Spleen (tissue), 7 donors: ENCODE measurements at regions not wholly inside any gene's neighbourhood (a gene's known extent, or its start where the extent isn't known, plus 50 kb on each side); places are given as distances from the start of the nearest gene placed in this dataset.

Experiments used
- POLR2A ChIP-seq, 3 donors: fragments of 450-650 bp; IDR thresholded peaks; one replicate each; pipeline ENCODE4 v1.5.1; 2017; ENCODE audit warnings: antibody characterized with exemption in 3 of 3, mild to moderate bottlenecking in 1 of 3
- POLR2AphosphoS5 ChIP-seq, 3 donors: sonication (generic); formaldehyde crosslinking; IDR thresholded peaks; one replicate each; pipeline ENCODE4 v1.5.1; 2017; ENCODE audit warnings: antibody characterized with exemption in 3 of 3
- TF ChIP-seq, protein P1 (sequence below), 11 experiments: fragments of 200-600 bp in 7 of 11; fragments of 450-650 bp in 4 of 11; sonication (generic) in 4 of 11; IDR thresholded peaks in 8 of 11; conservative IDR thresholded peaks in 3 of 11; 1 replicate in 7 of 11; 2 replicates in 4 of 11; pipeline versions ENCODE4 v1.4.0 to v1.8.0; 2016 to 2021; ENCODE audit warnings: antibody characterized with exemption in 11 of 11, inconsistent platforms in 4 of 11, mild to moderate bottlenecking in 1 of 11
- donor health status: DM: no; HTN: no; CAD: no; lungs with moderate emphysema.
- donor health status: DM: no; HTN: no; CAD: no.
- donor health status: DM: no; HTN: no; CAD: no.

DNA sequence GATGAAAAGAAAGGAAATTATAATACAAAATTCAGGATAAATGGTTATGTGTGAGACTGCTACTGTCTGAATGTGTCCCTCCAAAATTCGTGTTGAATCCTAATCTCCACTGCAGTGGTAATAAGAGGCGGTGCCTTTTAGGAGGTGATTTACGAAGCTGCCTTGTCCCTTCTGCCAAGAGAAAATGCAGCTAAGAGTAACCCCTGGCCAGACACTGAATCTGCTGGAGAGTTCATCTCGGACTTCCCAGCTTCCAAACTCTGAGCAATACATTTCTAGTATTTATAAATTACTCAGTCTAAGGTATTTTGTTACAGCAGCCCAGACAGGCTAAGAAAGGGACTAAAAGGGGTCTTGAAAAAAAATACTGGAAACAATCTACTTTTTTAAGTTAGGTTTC is 152.6 kb downstream of the KLF12 start:
- TF ChIP-seq, protein P1, sequence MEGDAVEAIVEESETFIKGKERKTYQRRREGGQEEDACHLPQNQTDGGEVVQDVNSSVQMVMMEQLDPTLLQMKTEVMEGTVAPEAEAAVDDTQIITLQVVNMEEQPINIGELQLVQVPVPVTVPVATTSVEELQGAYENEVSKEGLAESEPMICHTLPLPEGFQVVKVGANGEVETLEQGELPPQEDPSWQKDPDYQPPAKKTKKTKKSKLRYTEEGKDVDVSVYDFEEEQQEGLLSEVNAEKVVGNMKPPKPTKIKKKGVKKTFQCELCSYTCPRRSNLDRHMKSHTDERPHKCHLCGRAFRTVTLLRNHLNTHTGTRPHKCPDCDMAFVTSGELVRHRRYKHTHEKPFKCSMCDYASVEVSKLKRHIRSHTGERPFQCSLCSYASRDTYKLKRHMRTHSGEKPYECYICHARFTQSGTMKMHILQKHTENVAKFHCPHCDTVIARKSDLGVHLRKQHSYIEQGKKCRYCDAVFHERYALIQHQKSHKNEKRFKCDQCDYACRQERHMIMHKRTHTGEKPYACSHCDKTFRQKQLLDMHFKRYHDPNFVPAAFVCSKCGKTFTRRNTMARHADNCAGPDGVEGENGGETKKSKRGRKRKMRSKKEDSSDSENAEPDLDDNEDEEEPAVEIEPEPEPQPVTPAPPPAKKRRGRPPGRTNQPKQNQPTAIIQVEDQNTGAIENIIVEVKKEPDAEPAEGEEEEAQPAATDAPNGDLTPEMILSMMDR (IDR thresholded peaks at IDR 0.05 in 8 of 11, conservative IDR thresholded peaks at IDR 0.05 in 3 of 11): no peak
- no peak for TF ChIP-seq POLR2AphosphoS5 (IDR thresholded peaks at IDR 0.05)
- TF ChIP-seq POLR2A (IDR thresholded peaks at IDR 0.05): no peak
